Kidney (tissue), 13 donors: ENCODE measurements at regions not wholly inside any gene's neighbourhood (a gene's known extent, or its start where the extent isn't known, plus 50 kb on each side); places are given as distances from the start of the nearest gene placed in this dataset.

Experiments
- DNase-seq, 5 donors: peaks; one replicate each; pipeline ENCODE4 v3.0.0-alpha.2; 2013 to 2020
- FAIRE-seq: peaks from 2 replicates; lab custom pipeline; 2012; peaks lifted over from hg19 to GRCh38; lab: Jason Lieb, UNC
- H3K27ac ChIP-seq, 2 donors: one replicate each; pipeline ENCODE4 v1.7.0; 2013; ENCODE audit warnings: low read depth in 2 of 2, low read length in 2 of 2, inconsistent platforms in 1 of 2
- H3K27me3 ChIP-seq: one replicate; pipeline ENCODE4 v1.7.1; 2013; ENCODE audit warnings: low read length, inconsistent platforms; ENCODE audit not compliant: control insufficient read depth, insufficient read depth
- H3K36me3 ChIP-seq, 3 donors: one replicate each; pipeline versions ENCODE4 v1.7.0 to v1.7.1; 2013; ENCODE audit warnings: low read length in 3 of 3, control low read depth in 1 of 3, inconsistent platforms in 1 of 3; ENCODE audit not compliant: insufficient read depth in 3 of 3, control insufficient read depth in 2 of 3
- H3K4me1 ChIP-seq, 3 donors: one replicate each; pipeline versions ENCODE4 v1.7.0 to v1.7.1; 2013; ENCODE audit warnings: low read length in 3 of 3, inconsistent platforms in 1 of 3, low read depth in 1 of 3; ENCODE audit not compliant: control insufficient read depth in 2 of 3, insufficient read depth in 2 of 3
- H3K4me3 ChIP-seq, 3 donors: one replicate each; pipeline versions ENCODE4 v1.7.0 to v1.8.1; 2013; ENCODE audit warnings: low read length in 3 of 3, control low read depth in 1 of 3, inconsistent platforms in 1 of 3
- H3K9ac ChIP-seq, 3 donors: one replicate each; pipeline versions ENCODE4 v1.7.0 to v1.7.1; 2013; ENCODE audit warnings: low read length in 3 of 3, control low read depth in 1 of 3, inconsistent platforms in 1 of 3
- H3K9me3 ChIP-seq, 3 donors: one replicate each; pipeline versions ENCODE4 v1.7.0 to v1.7.1; 2013; ENCODE audit warnings: low read length in 3 of 3, control low read depth in 1 of 3, inconsistent platforms in 1 of 3; ENCODE audit not compliant: control insufficient read depth in 2 of 3, insufficient read depth in 1 of 3
- CTCF ChIP-seq: IDR thresholded peaks from 3 replicates; pipeline ENCODE4 v1.5.1; 2012; ENCODE audit warnings: mild to moderate bottlenecking, moderate library complexity, borderline replicate concordance; ENCODE audit not compliant: insufficient read depth; ENCODE audit errors: extremely low read depth
- intact Hi-C: fragments of 100-400 bp; cut with DNase I; formaldehyde crosslinking; loops from one replicate; pipeline ENCODE4 v1.11.1; 2022
- donor health status: control.
- donor health status: control.
- donor health status: control.
- donor health status: control.
- donor health status: control.
- donor health status: DM: yes; HTN: yes; CAD: no.
- donor health status: Normal renal cell carcinoma (clear cell type).

GRCh38 chr21:43312011-43312410, 114.9 kb downstream of the SIK1 start:
- intact Hi-C loops, result no loop called here
- H3K4me3 ChIP-seq, result no peak overlapping the region
- no peak overlapping the region for H3K9ac ChIP-seq
- no peaks in the 10 kb centered on the region for H3K9me3 ChIP-seq
- no peaks in the 10 kb centered on the region for H3K27me3 ChIP-seq
- DNase-seq, result no peak
- no peak for TF ChIP-seq CTCF
- no peaks in the 10 kb centered on the region for H3K36me3 ChIP-seq
- peaks cover 4 to 7% (median 5%) of the 10 kb centered on the region in 3 donors for H3K4me1 ChIP-seq
- no peak overlapping the region for H3K27ac ChIP-seq
- FAIRE-seq, result no peak

GRCh38 chr21:43311301-43311817, 115.6 kb downstream of the SIK1 start:
- TF ChIP-seq CTCF, result no peak
- Histone ChIP-seq H3K36me3 (no peaks in the 10 kb centered on the region), H3K4me3 (no peak overlapping the region), H3K27me3 (no peaks in the 10 kb centered on the region), H3K9ac (no peak overlapping the region), H3K4me1 (peaks cover 4 to 10% (median 5%) of the 10 kb centered on the region in 3 donors), H3K9me3 (no peaks in the 10 kb centered on the region), H3K27ac (no peak overlapping the region)
- FAIRE-seq, result no peak
- DNase-seq, result peak; percentile 41 to 81 (median 75)
- intact Hi-C loops, result no loop called here

- no peak for FAIRE-seq
- H3K9me3 ChIP-seq, result no peaks in the 10 kb centered on the region
- peak in 1 of 5 donors; percentile 47 for DNase-seq
- no peak overlapping the region for H3K4me3 ChIP-seq
- TF ChIP-seq CTCF, result no peak
- H3K4me1 ChIP-seq, result peaks cover 4 to 17% (median 15%) of the 10 kb centered on the region in 3 donors
- no peaks in the 10 kb centered on the region for H3K36me3 ChIP-seq
- intact Hi-C loops, result no loop called here
- H3K9ac ChIP-seq, result no peak overlapping the region
- H3K27me3 ChIP-seq, result no peaks in the 10 kb centered on the region
- H3K27ac ChIP-seq, result no peak overlapping the region
Measured at GRCh38 chr21:43308815-43309283, 118.1 kb downstream of the SIK1 start.
